ENCODE measurements at regions not wholly inside any gene's neighbourhood (a gene's known extent, or its start where the extent isn't known, plus 50 kb on each side); places are given as distances from the start of the nearest gene placed in this dataset.
"Not testable (repeated sequence)": the region's sequence is repeated elsewhere in the genome, so short reads cannot be mapped to it uniquely, and the experiment has no call there.

DNA sequence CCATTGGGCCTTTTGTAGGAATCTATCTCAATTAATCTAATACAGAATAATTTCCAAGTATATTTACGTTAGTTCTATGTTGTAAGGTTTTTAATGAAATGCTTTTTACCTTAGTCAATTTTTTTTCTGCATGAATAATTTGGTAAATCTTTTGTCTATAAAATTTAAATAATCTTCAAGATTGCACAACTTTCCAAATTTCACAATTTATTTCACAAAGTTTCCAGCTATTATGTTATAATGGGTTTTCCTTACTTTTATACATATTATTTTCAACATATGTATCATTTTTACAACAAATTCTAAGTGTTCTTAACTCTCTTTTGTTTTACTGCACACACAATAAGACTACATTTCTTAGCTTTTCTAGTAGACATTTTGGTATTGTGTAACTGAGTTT lies 470.7 kb downstream of the ETV1 start:
- no peak for DNase-seq

DNA sequence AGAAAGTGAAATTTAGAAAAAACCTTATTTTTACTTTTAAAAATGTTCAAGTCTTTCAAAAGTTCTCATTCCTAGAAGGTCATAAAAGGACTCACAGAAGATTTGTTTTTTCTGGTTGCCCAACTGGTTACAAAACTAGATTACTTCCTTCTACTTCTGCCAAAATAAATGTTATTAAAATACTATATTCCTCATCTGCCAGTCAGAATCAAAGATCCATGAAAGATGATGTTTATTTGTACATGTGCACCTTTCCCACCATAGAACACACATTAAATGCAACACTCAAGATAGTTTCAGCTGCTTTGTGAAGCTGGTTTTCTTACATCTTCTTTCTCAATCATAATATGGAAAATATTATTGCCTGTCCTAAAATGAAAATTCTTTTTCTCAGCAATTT lies 465.4 kb downstream of the ETV1 start:
- no peak for DNase-seq

DNA sequence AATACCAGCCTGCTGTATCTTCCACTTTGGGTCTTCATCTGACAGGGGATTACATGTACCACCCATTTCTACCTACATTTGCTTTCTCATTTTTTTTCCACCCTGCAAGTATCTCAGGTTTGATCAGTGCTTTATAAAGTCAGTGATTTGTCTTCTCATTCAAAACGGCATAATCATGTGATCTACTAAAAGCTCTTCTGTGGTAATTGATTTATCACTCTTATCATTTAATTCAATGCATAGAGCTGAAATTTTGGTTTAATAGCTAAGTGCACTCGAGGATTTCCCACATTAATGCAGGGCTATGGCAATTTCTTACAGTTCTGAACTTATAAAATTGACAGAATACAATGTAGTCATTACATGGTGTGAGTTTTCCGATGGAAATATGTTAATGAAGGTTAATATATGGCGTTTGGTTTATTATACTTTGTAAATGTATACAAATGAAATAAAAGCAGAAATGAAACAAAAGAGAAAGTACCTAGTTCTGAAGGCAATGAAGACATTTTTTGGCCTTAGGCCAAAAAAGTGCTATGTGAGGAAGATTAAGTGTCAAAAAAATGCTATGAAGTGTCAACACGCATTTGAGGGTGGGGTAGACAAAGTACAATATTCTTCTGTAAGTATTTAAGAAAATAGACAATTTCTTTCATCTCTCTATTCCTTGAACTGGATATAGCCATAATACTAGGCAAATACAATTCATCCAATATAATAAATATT lies 457.3 kb downstream of the ETV1 start:
- no peak for DNase-seq

DNA sequence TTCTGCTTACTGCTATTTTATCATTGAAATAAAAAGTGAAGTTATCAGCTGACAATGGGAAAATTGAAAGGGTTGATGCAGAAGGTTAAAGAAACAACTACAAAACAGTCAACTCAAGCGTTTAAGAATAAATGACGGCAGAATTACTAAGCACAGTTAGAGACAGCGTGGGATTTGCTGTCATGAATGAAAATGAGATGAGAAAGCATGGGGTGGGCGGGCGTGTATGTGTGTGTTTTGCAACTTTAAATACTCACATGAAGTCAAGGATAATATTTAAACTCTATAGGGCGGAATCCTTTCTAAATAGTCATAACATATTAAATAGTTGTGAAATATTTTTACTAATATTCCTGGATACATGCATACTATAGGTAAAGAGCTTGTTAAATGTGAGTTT lies 450.8 kb downstream of the ETV1 start:
- no peak for DNase-seq

DNA sequence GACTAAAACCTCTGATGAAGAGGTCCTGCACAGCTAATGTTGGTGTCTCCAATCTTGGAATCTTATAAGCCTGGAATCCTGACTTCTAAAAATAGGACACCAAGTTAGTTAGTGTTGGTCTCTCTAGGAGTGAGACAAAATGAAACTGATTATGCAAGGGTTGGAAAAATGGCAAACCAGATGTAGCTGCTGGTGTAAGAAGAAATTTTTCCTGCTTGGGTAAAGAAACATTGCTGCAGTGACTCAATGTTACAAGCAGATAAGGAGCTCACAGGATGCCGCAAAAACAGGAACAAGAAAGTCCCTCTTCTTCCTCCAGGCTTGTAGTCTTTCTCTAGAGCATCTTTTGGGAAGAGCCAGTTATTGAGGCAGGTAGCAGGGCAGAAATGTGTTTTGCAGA lies 449.0 kb downstream of the ETV1 start:
- no peak for DNase-seq

DNA sequence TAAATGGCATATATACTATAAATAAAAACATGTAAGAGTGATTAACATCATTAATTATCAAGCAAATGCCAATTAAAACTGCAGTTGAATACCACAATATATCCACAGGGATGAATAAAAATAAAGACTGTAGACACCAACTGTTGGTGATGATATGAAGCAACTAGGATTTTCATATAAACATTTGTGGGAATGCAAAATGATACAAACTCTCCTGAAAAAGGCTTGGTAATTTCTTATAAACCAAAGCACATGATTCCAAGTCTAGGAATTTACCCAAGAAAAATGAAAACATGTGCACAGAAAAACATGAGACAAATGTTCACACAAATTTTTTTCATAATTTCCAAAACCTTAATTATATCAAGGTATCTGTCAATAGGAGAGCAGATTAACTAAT lies 448.1 kb downstream of the ETV1 start:
- no peak for DNase-seq

DNA sequence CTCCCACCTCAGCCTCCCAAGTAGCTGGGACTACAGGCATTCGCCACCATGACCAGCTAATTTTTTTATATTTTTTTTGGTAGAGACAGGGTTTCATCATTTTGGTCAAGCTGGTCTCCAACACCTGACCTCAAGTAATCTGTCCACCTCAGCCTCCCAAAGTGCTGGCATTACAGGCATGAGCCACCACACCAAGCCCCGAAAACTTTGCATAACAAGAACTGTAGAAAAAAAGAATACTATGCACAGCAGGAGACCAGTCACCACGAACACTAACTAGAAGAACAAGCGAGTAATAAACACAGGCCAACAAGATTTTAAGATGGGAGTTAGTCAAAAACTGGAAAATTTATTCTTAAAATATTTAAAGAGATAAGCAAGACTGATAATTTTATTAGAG lies 447.0 kb downstream of the ETV1 start:
- no peak for DNase-seq

DNA sequence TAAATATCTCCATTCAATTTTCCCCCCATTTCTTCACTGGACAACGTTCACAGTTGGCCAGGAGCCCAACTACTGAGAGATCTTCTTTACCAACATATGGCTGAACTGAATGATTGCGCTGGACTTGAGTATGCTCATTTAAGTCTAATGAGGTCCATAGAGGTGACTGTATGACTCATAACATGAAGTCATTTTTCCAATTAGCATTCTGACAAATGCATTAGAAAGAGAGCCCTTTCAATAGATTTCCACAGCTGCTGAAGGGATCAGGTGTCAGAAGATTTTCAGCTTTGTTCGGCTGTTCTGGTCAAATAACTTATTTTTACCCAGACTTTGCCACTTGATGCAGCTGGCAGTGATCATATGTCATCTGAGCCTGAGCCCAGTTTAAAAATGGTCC lies 438.0 kb downstream of the ETV1 start:
- peak; percentile 78 for DNase-seq

DNA sequence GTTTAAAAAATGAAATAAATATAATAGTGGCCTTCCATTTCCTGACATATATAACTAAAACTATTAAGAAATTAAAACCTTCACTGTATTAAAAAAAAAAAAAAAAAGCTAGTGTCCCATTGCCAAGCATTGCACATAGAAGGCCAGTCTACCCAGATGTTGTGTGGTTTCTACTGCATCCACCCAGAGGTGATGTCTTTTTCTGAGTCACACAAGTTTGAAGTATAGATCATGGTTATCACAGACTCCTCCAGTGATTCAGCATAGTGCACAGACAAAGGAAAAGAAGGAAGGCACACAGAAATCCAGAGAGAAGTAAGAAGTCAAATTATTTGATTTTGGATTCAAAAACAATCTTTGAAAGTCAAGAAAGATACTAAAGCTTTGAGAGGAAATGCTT lies 429.0 kb downstream of the ETV1 start:
- DNase-seq = no peak

DNA sequence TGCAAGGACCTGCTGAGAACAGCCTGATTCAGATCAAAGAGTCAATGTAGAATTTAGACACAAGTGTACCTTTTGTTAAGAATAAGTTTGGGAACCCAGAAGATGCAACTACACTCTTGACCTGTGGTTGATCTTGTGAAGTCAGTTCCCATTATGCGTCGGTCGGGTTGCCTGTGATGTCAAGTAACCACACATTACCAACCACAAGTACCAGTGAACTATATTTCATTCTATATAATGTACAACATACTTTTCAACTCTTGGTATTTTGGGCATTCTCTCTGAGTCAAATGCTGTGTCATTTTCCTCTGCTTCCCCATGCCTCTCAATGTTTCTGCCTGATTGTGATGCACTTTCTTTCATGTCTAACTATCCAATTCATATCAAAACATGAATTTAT lies 426.2 kb downstream of the ETV1 start:
- DNase-seq = no peak

DNA sequence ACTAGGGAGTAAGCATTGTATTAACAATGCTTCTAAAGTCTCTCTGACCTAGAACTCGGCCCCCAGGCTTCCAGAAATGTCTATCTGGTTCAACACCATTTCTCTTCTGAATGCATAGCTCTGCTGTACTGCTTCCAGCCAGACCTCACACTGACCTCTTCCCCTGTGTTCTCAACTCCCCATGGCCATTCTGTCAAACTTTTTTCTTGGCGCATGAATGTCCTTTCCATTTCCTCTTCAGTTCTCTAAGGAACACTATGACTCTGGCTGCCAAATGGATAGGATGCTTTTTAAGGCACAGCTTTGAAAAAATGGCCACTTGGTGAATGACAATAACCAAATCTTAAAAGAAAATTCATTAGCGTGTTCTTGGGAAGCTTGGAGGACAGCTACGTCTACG lies 425.8 kb downstream of the ETV1 start:
- no peak for DNase-seq

DNA sequence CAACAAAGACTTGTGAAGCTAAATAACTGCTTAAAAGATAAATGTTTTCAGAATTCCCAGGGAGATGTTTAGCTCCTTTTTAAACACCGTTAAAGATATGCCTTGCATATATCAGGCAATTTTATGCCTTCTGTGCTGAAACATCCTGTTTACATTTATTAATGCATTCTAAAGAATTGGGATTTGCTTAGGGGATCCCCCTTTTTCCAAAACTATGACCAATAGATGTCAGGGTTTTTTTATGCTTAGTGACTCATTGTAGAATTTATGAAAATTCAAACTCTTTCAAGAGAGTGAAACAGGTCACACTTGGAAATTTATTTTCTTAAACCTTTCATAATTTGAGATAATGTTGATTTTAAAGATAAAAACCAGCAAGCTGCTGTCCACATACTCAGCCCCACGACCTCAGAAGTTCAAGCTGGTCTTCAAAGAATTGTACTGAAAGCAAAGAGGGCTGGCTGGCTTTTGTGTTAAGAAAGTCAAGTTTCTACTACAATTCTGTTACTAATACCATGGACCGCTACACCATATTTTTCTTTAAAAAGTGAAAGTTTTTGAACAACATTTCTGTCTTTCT lies 411.8 kb downstream of the ETV1 start:
- no peak for DNase-seq

DNA sequence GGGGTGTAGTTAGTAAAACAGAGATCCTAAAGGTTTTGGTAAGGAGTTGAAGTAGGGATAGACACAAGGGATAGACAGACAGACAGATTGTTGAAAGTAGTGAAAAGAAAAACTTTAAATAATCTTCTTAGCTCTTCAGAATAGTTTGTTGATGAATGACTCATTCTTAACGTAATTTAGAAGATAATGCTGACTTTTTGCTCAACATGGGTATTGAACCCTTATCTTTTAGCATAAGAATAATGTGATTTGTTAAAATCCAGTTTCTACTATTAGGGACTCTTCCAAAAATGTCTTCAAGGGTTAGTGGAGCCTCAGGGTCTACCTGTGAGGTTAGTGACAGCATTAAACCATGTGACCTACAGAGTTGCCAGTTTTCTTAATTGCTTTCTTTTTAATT lies 411.2 kb downstream of the ETV1 start:
- DNase-seq = no peak

DNA sequence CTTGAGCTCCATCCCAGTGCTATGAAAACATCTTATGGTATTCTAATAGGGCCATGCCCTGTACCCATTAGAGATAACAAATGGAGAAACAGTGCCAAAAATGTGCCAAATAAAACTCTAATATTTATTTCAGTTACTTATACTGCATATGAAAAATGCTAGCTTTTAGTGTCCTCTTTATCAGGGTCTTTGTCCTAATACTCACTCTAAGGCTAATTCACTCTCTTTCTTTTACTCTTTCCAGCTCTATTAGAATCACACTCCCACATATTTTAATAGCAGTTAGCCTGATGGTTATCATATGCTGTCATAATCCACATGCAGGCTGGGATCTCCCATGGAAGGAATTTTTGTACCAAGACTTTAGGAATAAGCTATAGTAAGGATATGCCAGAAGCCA lies 408.4 kb downstream of the ETV1 start:
- DNase-seq = no peak

DNA sequence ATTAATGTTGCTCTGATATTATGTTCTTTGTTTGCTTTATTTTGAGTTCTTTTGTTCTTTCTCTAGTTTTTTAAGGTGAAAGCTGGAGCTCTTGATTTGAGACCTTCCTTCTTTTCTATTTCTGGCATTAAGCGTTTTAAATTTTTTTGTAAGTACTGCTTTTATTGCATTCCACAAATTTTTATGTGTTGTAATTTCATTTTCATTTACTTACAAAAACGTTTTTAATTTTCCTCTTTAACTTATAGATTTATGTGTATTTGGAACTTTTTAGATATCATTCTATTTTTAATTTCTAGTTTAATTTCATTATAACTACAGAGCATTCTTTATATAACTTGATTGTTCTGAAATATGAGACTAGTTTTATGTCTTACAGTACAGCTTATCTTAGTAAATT lies 395.6 kb downstream of the ETV1 start:
- no peak for DNase-seq

DNA sequence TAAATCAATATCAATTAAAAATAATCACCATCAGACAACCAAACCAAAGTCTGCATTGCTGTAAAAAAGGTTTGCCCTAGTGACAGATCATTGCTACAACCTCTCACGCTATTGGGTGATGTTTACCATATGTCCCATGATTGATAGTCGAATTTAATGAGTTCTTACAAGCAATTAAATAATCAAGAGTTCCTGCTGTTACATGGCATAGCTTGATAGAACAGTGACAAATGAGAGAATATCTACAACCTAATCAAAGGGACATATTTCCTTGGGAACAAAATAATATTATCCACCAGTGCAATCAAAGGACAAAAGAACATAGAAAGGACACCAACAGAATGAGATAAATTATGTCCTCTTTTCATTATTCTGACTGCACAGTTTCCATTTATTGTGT lies 387.4 kb downstream of the ETV1 start:
- peak; percentile 12 for DNase-seq

DNA sequence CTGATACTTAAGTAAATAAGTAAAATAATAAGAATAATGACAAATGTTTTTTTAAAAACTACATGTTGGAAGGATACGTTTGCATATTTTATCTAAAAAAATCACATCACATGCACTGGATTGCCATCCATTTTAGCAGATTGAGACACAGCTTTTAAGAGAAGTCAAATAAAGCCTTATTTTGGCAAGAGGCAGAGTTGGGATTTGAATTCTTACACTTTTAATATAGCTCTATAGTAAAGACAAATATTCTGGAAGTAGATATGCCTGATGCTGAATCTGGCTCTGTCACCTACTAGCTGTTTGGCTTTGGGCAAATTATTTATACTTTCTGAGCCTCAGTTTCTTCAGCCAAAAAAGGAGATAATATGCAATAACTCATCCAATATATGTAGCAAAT lies 386.4 kb downstream of the ETV1 start:
- no peak for DNase-seq

DNA sequence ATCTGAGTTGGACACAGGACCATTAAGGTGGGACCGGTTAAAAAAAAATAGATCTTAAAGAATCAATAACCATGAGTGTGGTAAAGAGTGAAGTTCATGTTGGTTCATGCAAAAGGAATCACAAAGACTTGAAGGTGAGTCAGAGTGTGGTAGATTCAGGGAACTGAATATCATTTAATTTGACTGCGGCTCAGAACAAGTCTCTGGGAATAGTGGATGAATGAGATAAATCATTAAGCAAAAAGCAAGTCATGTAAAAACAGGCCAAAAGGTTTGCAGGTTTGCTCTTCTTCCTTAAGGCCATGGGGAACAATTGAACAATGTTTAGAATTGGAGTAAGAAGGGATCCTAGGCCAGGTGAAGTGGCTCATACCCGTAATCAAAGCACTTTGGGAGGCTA lies 385.8 kb downstream of the ETV1 start:
- DNase-seq = no peak

DNA sequence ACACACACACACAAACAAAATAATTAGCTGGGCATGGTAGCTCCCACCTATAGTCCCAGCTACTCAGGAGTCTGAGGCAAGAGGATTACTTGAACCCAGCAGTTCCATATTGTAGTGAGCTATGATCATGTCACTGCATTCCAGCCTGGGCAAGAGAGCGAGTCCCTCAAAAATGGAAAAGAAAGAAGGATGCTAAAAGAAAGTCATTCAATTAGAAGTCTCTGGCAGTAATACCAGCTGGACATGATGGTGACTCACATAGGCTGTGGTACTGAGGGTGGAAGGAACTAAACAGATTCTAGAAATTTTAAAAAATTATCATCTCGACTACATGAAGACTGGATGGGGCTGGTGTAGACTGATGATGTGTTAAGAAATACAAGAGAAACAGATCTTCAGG lies 385.3 kb downstream of the ETV1 start:
- DNase-seq = no peak

DNA sequence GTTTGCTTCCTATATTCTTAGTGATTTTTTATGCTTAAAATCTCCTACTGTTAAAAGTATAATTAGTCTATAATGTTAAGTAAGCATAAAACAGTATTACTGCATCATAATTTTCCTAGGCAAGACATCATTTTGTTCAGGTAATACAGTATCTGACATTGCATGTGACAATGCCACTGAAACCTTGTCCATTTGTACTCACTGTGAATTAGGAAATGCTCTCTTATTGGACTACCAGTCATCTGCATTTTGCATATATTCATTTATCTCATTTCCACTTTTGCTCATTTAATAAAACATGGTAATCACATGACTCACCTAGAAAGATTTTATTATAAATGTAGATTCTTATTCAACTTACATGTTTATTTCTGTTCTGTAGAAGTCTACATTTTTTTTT lies 379.1 kb downstream of the ETV1 start:
- no peak for DNase-seq

DNA sequence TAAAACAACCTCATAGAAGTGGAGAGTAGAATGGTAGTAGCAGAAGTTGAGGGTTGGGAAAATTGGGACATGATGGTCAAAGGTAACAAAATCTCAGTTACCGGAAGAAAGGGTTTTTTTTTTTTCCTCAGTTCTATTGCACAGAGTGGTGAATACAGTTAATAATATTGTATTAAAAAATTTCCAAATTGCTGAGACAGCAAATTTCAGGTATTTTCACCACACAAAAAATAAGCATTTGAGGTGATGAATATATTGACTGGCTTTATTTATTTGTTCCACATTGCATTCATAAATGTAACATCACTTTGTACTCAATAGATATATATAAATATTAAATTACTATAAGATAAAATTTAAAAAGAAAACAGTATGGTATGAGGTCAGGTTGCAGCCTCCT lies 373.8 kb downstream of the ETV1 start:
- no peak for DNase-seq

DNA sequence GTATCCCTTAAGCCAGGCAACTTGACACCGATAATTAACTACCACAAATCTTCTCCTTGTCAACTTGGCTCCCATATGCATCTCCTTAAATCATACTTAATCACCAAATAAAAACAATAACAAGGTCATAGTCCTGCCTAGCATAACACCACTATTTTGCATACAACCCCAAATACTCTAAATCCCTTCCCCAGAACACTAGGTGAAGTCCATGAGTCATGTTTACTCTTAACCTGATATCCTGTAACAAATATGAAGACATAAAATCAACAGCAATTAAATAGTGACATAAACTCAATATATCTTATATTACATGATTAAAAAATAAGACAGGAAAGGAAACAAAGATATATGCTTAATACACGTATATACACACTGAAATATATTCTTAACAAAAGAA lies 362.0 kb downstream of the ETV1 start:
- DNase-seq = no peak

DNA sequence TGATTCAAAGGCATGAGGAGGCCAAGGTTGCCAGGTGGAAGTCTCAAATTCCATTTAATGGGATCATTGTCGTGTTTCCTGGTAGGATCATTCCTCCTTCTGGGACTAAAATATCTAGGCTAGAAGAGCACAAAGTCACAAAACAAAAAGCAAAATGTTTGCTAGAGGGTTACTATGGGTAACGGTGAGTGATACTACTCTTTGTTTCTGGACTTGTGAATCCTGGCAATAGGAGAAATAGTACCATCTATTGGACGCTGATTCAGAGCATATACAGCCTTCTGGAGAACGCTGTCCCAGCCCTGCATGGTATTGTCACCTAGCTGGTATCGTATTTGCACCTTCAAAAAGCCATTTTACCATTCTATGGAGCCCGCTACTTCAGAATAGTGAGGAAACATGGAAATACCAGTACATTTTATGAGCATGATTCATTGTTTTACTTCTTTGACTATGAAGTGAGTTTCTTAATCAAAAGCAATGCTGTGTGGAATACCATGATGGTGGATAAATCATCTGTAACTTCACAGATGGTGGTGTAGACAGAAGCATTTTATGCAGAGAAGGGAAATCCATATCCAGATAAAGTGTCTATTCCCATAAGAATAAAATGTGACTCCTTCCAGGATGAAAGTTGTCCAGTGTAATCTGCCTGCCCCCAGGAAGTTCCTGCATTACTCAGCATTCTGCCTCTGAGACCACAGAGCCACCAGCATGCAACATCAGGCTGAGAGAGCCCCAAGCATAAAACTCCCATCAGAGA lies 361.0 kb downstream of the ETV1 start:
- no peak for DNase-seq

DNA sequence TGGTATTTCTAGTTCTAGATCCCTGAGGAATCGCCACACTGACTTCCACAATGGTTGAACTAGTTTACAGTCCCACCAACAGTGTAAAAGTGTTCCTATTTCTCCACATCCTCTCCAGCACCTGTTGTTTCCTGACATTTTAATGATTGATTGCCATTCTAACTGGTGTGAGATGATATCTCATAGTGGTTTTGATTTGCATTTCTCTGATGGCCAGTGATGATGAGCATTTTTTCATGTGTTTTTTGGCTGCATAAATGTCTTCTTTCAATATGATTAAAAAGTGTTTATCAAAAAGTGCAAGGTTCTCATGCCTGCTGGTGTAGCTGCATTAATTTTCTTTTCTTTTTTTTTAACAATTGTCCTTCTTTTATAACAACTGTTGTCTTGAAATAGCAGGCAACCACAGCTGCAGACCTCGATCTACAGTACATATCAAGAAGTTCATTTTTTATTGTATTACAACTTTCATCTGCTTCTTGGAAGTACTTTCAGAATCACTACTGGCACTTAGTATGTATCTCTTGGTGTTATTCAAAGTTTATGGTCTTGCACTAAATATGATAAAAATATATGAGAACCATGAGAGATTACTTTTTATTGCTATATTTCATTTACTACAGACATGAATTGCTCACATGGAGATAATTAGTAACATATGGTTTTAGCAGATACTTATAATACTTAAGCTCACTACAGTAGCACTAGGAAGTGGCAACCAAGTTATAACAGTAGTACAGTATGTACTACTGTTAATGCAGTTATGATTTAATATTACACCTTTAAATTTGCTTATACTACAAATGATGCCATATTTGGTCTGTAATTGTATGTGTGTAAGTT lies 358.0 kb downstream of the ETV1 start:
- DNase-seq = not testable (repeated sequence)

All from NCI-H2171 (cell line).